Adrenal gland (tissue), 9 donors: ENCODE measurements at regions not wholly inside any gene's neighbourhood (a gene's known extent, or its start where the extent isn't known, plus 50 kb on each side); places are given as distances from the start of the nearest gene placed in this dataset.

Experiments used
- DNase-seq, 7 donors: peaks; one replicate each; pipeline ENCODE4 v3.0.0-alpha.2; 2019 to 2020
- H3K27ac ChIP-seq, 5 donors: fragments of 200-600 bp; sonication (generic) in 4 of 5; 1 replicate in 3 of 5; 2 replicates in 2 of 5; pipeline versions ENCODE4 v1.5.1 to v1.8.0; 2016 to 2020; ENCODE audit warnings: mild to moderate bottlenecking in 1 of 5
- H3K27me3 ChIP-seq: fragments of 200-600 bp; 2 replicates; pipeline ENCODE4 v1.8.0; 2021
- H3K36me3 ChIP-seq, 2 donors: fragments of 200-600 bp; replicated peaks in 1 of 2; 1 replicate in 1 of 2; 2 replicates in 1 of 2; pipeline versions ENCODE4 v1.5.1 to v1.8.0; 2018 to 2022
- H3K4me1 ChIP-seq, 2 donors: fragments of 200-600 bp; replicated peaks in 1 of 2; 1 replicate in 1 of 2; 2 replicates in 1 of 2; pipeline versions ENCODE4 v1.5.1 to v1.8.0; 2018 to 2021
- H3K4me3 ChIP-seq, 4 donors: fragments of 200-600 bp; sonication (generic) in 3 of 4; one replicate each; pipeline ENCODE4 v1.5.1; 2016 to 2018
- H3K9me3 ChIP-seq, 3 donors: fragments of 200-600 bp; sonication (generic) in 1 of 3; replicated peaks in 1 of 3; 1 replicate in 2 of 3; 2 replicates in 1 of 3; pipeline versions ENCODE4 v1.5.1 to v1.8.0; 2016 to 2021
- CTCF ChIP-seq, 6 experiments: fragments of 450-650 bp in 4 of 6; fragments of 200-600 bp in 2 of 6; sonication (generic) in 1 of 6; IDR thresholded peaks; 1 replicate in 5 of 6; 2 replicates in 1 of 6; pipeline versions ENCODE4 v1.5.1 to v1.8.0; 2016 to 2021; ENCODE audit warnings: antibody characterized with exemption in 6 of 6, mild to moderate bottlenecking in 2 of 6, moderate library complexity in 1 of 6
- POLR2A ChIP-seq, 2 donors: fragments of 450-650 bp; IDR thresholded peaks; one replicate each; pipeline ENCODE4 v1.6.1; 2017; ENCODE audit warnings: antibody characterized with exemption in 2 of 2, mild to moderate bottlenecking in 2 of 2, moderate library complexity in 1 of 2
- WGBS, 4 donors: extraction: QIAGEN DNeasy Blood & Tissue Kit in 2 of 4; methylation state at CpG; one replicate each; pipeline versions ENCODE4 v1.1.5 to v1.1.7; 2013 to 2017; 5-methylcytosine and 5-hydroxymethylcytosine counted together
- intact Hi-C, 2 donors: fragments of 100-400 bp; cut with DNase I; formaldehyde crosslinking; loops; one replicate each; pipeline versions ENCODE4 v1.14.1 to v1.15.0; 2022 to 2023
- donor health status: healthy with polysubstance abuse.
- donor health status: Bipolar disorder and iron deficiency.
- donor health status: DM: yes; HTN: yes; CAD: no.
- donor health status: DM: no; HTN: no; CAD: no.
- donor health status: DM: no; HTN: no; CAD: no.

DNA sequence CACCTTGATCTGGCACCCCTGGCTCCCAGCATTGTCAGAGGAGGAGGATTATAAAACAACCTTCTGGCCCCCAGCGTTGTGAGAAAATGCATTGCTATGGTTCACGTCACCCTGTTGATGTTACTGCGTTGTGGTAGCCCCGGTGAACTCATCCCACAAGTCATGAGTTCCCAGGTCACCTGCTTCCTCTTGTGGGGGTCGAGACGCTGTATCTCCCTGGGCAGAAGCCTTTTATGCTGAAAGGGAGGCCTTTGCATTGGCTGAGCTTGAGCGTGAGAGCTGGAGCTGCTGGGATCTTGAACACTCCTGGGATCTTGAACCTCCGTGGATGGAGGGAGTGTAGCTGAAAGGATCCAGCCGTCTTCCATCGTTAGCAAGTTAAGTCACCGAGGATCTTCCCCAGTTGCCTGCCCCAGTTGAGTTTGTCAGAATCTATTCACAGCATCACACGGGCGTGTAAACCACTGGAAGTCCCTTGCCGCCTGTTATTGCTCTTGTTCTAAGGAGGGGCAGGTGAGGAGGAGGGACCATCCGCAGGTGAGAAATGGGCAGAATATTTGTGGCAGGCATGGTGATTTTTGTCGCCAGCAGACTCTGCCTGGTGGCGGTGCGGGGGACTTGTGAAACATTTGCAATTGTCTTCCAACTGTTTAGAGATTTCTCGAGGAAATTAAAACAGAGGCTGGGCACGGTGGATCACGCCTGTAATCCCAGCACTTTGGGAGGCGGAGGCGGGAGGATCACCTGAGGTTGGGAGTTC is 299.9 kb downstream of the ASMT start:
- intact Hi-C loops: no loop called here
- DNase-seq: no peak
- no peaks in the 10 kb centered on the region for H3K9me3 ChIP-seq
- no peaks in the 10 kb centered on the region for H3K4me1 ChIP-seq
- no peaks in the 10 kb centered on the region for H3K36me3 ChIP-seq
- no peak overlapping the region for H3K27ac ChIP-seq
- 71 to 82% (median 76%) methylated on average over 15 to 23 of the region's 23 CpGs for WGBS, 4 donors
- no peaks in the 10 kb centered on the region for H3K27me3 ChIP-seq
- no peak for TF ChIP-seq CTCF (IDR thresholded peaks at IDR 0.05)
- TF ChIP-seq POLR2A (IDR thresholded peaks at IDR 0.05): no peak
- no peak overlapping the region for H3K4me3 ChIP-seq

- no peaks in the 10 kb centered on the region for H3K36me3 ChIP-seq
- 94 to 97% (median 94%) methylated on average over 8 of the region's 8 CpGs for WGBS, 4 donors
- TF ChIP-seq CTCF (IDR thresholded peaks at IDR 0.05) (no peak), POLR2A (IDR thresholded peaks at IDR 0.05) (no peak)
- intact Hi-C loops: no loop called here
- no peak for DNase-seq
- no peaks in the 10 kb centered on the region for H3K4me1 ChIP-seq
- no peaks in the 10 kb centered on the region for H3K9me3 ChIP-seq
- no peaks in the 10 kb centered on the region for H3K27me3 ChIP-seq
- no peak overlapping the region for H3K4me3 ChIP-seq
- H3K27ac ChIP-seq: no peak overlapping the region
These were observed 303.9 kb downstream of the ASMT start for GRCh38 chrX:1918780-1919179.

DNA sequence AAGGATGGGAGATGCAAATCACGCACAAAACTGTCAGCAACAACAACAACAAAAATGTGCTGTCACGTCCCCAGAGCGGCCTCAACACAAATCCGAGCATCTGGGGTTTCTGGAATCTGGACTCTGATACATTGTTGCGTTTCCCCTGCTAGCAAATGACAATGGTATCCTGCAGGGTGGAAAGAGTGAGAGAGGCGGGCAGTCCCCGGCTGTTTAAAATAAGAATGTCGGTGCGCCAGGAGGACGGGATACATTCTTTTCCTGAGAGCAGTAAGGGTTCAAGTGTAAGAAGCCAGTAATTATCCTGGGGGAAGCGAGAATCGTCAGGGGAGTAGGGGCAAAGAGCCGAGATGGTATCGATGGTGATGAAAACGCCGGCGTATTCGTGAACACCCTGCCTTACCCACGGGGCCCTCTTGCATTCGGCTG is 310.2 kb downstream of the ASMT start:
- intact Hi-C loops: no loop called here
- H3K27me3 ChIP-seq: peaks cover 6% of the 10 kb centered on the region
- 7 to 11% (median 7%) methylated on average over 20 of the region's 20 CpGs for WGBS, 4 donors
- peak in 1 of 7 donors; percentile 10 for DNase-seq
- no peaks in the 10 kb centered on the region for H3K36me3 ChIP-seq
- H3K4me3 ChIP-seq: no peak overlapping the region
- H3K27ac ChIP-seq: no peak overlapping the region
- no peaks in the 10 kb centered on the region for H3K9me3 ChIP-seq
- no peaks in the 10 kb centered on the region for H3K4me1 ChIP-seq
- TF ChIP-seq POLR2A (IDR thresholded peaks at IDR 0.05) (no peak), CTCF (IDR thresholded peaks at IDR 0.05) (no peak)

- no peaks in the 10 kb centered on the region for H3K4me1 ChIP-seq
- no peak overlapping the region for H3K4me3 ChIP-seq
- H3K27ac ChIP-seq: no peak overlapping the region
- no peaks in the 10 kb centered on the region for H3K9me3 ChIP-seq
- TF ChIP-seq POLR2A (IDR thresholded peaks at IDR 0.05) (no peak), CTCF (IDR thresholded peaks at IDR 0.05) (no peak)
- no peaks in the 10 kb centered on the region for H3K36me3 ChIP-seq
- peak in 1 of 7 donors; percentile 2 for DNase-seq
- H3K27me3 ChIP-seq: peaks cover 6% of the 10 kb centered on the region
- intact Hi-C loops: no loop called here
- WGBS, 4 donors: 89 to 92% (median 91%) methylated on average over 10 of the region's 10 CpGs
These were observed 313.9 kb downstream of the ASMT start for GRCh38 chrX:1928805-1929204.
